Osteoblast (primary cell): ENCODE measurements at regions not wholly inside any gene's neighbourhood (a gene's known extent, or its start where the extent isn't known, plus 50 kb on each side); places are given as distances from the start of the nearest gene placed in this dataset.

ENCODE experiments used
- DNase-seq: peaks from one replicate; pipeline ENCODE4 v3.0.0; 2011; ENCODE audit warnings: low spot score, mixed read lengths; ENCODE audit not compliant: insufficient read length; ENCODE audit errors: missing footprints
- H2AFZ ChIP-seq: 2 replicates; pipeline ENCODE4 v1.6.0; 2011; ENCODE audit warnings: mild to moderate bottlenecking, low read length
- H3K27ac ChIP-seq: 2 replicates; pipeline ENCODE4 v1.5.1; 2011; ENCODE audit warnings: mild to moderate bottlenecking, low read depth, low read length, moderate library complexity
- H3K27me3 ChIP-seq: 2 replicates; pipeline ENCODE4 v1.6.0; 2012; ENCODE audit warnings: mild to moderate bottlenecking, control low read depth, inconsistent platforms, low read length, moderate library complexity; ENCODE audit not compliant: insufficient read depth
- H3K36me3 ChIP-seq: 2 replicates; pipeline ENCODE4 v1.5.1; 2011; ENCODE audit warnings: mild to moderate bottlenecking, low read length, control low read depth, moderate library complexity; ENCODE audit not compliant: insufficient read depth
- H3K4me1 ChIP-seq: 2 replicates; pipeline ENCODE4 v1.5.1; 2011; ENCODE audit warnings: mild to moderate bottlenecking, low read length, control low read depth, moderate library complexity; ENCODE audit not compliant: insufficient read depth
- H3K4me2 ChIP-seq: 2 replicates; pipeline ENCODE4 v1.6.0; 2011; ENCODE audit warnings: mild to moderate bottlenecking, low read length; ENCODE audit not compliant: insufficient read depth
- H3K4me3 ChIP-seq: fragments of 200-600 bp; sonication (generic); 3 replicates; pipeline ENCODE4 v1.5.1; 2012; ENCODE audit warnings: mild to moderate bottlenecking, low read length, inconsistent platforms; ENCODE audit not compliant: insufficient read depth
- H3K79me2 ChIP-seq: 2 replicates; pipeline ENCODE4 v1.6.0; 2012; ENCODE audit warnings: mild to moderate bottlenecking, low read length, control low read depth, inconsistent platforms; ENCODE audit not compliant: insufficient read depth
- H3K9me3 ChIP-seq: 2 replicates; pipeline ENCODE4 v1.5.1; 2011; ENCODE audit warnings: low read depth, low read length, control low read depth
- H4K20me1 ChIP-seq: 2 replicates; pipeline ENCODE4 v1.6.0; 2012; ENCODE audit warnings: mild to moderate bottlenecking, low read length, control low read depth; ENCODE audit not compliant: insufficient read depth
- CTCF ChIP-seq: IDR thresholded peaks from 2 replicates; pipeline ENCODE4 v1.5.1; 2011; ENCODE audit warnings: mild to moderate bottlenecking, low read depth, low read length, moderate library complexity; ENCODE audit errors: extremely low read depth

GRCh38 chr12:67918441-67918840 is 70.8 kb upstream of the IFNG-AS1 start:
- no peak overlapping the region for H3K27ac ChIP-seq
- H3K4me3 ChIP-seq: no peak overlapping the region
- no peaks in the 10 kb centered on the region for H3K36me3 ChIP-seq
- TF ChIP-seq CTCF: no peak
- no peak overlapping the region for H3K4me2 ChIP-seq
- no peaks in the 10 kb centered on the region for H3K27me3 ChIP-seq
- DNase-seq: no peak
- no peak overlapping the region for H2AFZ ChIP-seq
- no peaks in the 10 kb centered on the region for H4K20me1 ChIP-seq
- no peaks in the 10 kb centered on the region for H3K4me1 ChIP-seq
- no peaks in the 10 kb centered on the region for H3K79me2 ChIP-seq
- H3K9me3 ChIP-seq: no peaks in the 10 kb centered on the region

DNA sequence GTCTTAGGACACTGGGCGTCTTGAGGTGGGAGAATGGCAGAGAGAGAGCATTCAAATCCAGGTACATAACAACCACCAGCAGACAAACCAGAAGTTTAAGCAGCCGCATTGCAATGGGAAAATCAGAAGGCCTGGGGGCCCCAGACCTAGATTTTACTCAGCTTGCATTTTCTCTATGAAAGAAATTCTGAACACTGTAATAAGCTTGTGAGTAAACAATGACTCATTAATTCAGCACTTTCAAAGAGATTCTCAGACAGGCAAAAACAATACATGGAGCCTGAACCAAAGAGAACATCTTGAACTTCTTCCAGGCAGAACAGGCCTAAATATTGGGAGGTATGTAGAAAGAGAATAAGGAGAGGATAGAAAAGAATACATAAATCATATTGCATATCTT is 69.8 kb upstream of the IFNG-AS1 start:
- Histone ChIP-seq H3K4me1 (no peaks in the 10 kb centered on the region), H3K9me3 (no peaks in the 10 kb centered on the region), H2AFZ (no peak overlapping the region), H4K20me1 (no peaks in the 10 kb centered on the region), H3K4me3 (no peak overlapping the region), H3K4me2 (no peak overlapping the region), H3K27me3 (no peaks in the 10 kb centered on the region), H3K27ac (no peak overlapping the region), H3K36me3 (no peaks in the 10 kb centered on the region), H3K79me2 (no peaks in the 10 kb centered on the region)
- no peak for TF ChIP-seq CTCF
- DNase-seq: no peak

- Histone ChIP-seq H4K20me1 (no peaks in the 10 kb centered on the region), H3K4me3 (no peak overlapping the region), H3K9me3 (no peaks in the 10 kb centered on the region), H3K79me2 (no peaks in the 10 kb centered on the region), H3K27me3 (no peaks in the 10 kb centered on the region), H3K4me1 (no peaks in the 10 kb centered on the region), H3K4me2 (no peak overlapping the region), H3K27ac (no peak overlapping the region), H2AFZ (no peak overlapping the region), H3K36me3 (no peaks in the 10 kb centered on the region)
- no peak for TF ChIP-seq CTCF
- no peak for DNase-seq
These were observed 68.8 kb upstream of the IFNG-AS1 start for GRCh38 chr12:67920413-67920812.

DNA sequence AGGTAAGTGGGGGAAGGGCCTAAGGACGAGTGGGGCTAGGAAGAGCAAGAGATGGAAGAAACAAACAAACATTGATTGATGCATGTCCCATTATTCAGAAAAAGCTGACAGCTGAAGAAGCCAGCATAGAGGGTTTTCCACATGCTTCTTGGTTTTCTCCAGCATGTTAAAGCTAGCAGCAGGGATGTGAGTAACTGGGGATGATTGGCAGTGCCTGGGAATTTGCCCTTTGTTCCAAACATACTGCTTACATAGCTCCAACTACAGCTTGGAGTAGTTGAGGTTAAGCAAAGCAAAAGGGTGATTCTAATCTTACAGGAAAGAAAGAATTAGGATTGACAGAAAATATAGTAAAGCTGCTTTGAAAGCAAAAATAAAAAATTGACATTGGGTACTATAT is 68.0 kb upstream of the IFNG-AS1 start:
- no peak overlapping the region for H3K27ac ChIP-seq
- no peaks in the 10 kb centered on the region for H3K27me3 ChIP-seq
- H4K20me1 ChIP-seq: no peaks in the 10 kb centered on the region
- H2AFZ ChIP-seq: no peak overlapping the region
- H3K9me3 ChIP-seq: no peaks in the 10 kb centered on the region
- H3K36me3 ChIP-seq: no peaks in the 10 kb centered on the region
- DNase-seq: no peak
- no peak overlapping the region for H3K4me2 ChIP-seq
- no peak overlapping the region for H3K4me3 ChIP-seq
- no peak for TF ChIP-seq CTCF
- H3K79me2 ChIP-seq: no peaks in the 10 kb centered on the region
- H3K4me1 ChIP-seq: no peaks in the 10 kb centered on the region
